Right forelimb (tissue), 1 donor: ENCODE measurements at regions not wholly inside any gene's neighbourhood (a gene's known extent, or its start where the extent isn't known, plus 50 kb on each side); places are given as distances from the start of the nearest gene placed in this dataset.
A peak's percentile ranks its signal among the peaks of the same experiment; 100 is the strongest.

Source experiments
- DNase-seq: peaks from one replicate; pipeline ENCODE4 v3.0.0-alpha.2; 2018

DNA sequence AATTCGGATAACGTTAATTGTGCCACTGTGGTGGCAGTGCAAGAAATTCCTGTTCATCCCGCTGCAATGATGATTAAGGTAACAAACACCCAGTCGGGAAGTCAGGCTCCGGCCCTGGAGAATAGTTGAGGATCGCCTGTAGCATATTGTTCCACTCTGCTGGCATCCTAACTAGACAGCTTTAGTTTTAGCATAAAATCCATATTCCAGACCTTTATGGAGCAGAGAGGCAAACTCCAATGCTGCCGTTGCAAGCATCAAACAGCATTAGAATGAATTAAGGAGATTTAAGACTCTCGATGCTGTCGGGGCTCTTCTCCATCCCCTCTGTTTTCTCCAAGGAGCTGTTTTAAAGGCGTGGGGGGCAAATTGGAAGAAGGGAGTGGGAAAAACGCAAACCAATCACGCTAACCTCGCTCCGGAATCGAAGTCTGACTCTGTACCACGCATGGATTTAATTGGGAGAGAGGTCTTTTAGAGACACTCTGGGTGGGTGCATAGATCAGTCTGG lies 660.4 kb downstream of the VRK1 start:
- no peak for DNase-seq

DNA sequence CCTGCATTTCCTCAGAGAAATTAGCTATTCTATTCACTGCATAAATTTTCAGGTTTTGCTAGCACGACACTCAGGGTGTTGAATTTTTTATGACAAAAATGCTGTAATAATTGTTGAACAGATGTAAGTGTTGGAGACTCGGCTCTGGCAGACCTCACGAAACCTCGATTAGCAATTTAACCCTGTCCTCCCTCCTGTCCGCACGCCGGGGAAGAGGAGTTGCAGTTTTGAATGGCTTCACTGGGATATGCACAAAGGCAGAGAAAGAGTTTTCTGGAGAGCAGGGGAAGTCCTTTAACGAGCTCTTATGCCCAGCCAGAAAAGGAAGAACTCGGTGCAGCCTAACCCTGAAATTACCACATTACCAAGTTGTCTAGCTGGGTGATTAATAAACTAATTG lies 661.1 kb downstream of the VRK1 start:
- DNase-seq, result no peak

DNA sequence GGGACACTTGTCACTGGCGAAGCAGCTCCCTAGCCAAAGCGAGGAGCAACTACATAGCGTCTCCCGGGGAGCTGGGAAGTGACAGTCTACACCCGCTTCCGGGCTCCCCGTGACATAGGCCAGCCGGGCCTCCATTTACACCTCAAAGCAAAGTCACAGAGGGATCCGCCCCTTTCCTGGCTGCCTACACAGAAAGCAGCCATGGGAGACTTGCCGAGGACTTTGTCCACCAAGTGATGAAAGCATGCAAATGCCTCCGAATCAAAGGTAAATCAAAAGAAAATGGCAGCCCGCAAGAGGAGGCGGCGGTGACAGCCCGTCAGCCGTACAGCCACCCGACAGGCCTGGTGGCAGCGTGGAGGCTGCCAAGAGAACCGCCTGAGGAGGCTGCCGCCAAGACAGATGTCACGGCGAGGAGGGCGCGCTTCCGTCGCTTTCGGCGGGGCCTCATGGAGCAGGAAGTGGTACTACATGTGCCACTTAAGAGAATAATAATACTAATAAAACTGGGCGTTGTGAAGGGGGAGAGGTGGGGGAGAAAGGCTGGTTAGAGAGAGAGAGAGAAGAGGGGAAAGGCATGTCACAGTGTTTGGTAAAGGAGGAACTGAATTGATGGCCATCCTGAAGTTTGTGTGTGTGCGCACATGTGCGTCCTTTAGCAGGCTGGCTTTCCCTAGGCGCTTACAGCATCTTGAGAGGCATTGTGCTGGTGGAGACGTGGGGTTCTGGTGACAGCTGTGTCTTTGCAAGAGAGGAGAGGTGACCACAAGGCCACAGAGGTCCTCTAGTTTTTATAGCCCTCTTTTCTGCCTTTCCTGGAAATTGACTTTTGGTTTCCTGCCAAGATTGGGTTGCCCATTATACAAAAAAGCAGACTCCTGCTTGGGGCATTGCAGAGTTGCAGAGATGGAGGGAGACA lies 661.7 kb downstream of the VRK1 start:
- DNase-seq, result peak; percentile 67

DNA sequence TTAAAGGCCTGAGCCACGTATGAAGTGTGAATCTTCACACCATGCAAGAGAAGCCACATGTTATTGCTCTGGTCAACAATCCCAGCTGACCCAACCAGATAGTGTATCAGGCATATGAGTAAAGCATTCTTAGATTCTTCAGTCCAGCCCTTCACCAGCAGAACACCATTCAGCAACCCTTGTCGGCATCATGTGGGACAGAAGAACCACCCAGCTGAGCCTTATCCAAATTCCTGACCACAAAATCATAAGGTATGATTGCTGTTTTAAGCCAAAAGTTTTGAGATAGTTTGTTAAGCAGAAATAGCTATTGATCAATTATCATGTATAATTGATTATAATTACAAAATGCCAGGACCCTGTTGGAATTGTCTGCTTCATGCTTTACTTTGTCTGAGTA lies 664.9 kb downstream of the VRK1 start:
- no peak for DNase-seq

DNA sequence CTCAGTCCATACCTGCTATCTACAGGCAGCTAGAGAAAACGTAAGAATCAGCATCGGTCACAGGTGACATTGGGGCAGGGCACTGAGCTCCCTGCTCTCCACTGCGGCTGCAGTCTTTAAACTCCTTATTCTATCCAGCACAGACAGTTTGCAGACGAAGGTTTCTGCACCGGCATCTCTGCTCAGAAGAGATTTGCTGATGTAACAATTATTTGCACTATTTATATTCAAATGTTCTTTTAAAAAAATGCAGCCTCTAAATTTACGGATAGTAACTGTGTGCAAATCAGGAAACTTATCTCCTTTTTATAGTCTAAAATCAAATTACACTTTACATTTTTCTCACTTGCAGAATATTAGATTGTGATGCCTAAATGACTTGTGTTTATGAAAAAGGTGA lies 671.0 kb downstream of the VRK1 start:
- no peak for DNase-seq

DNA sequence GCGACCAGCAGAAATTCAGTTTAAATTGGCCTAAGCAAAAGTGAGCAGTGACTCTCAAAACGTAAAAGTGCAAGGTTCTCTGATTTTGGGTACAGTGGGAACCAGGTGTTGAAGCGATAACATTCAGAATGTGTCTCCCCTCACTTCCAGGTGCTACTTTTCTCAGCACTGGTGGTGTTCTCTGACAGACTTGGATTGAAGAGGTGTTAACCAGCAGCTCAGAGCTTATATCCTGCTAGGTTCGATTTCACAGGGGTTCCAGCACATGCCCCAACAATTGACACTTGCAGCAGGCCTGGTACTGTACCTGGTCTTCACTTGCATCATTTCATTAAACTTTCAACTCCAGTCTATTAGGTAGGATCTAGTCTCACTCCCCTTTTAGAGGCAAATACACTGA lies 680.2 kb downstream of the VRK1 start:
- DNase-seq, result no peak

DNA sequence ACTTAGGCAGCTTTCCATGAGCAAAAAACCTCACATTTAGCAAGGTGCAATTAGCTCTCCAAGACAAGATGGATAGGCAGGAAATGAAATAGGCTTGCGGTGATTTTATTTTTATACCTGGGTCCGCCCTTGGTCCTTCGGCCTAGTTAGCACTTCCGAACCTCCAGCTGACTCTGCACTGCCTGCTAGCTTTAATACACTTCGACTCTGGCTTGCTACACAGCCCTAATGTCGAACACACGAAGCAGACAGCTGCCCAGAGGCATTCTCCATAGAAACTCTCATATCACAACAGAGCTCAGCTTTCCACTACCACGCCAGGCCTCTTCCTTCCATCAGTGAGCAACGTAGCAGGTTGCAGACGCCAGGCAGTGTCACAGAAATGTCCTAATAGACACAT lies 688.0 kb downstream of the VRK1 start:
- DNase-seq, result no peak

DNA sequence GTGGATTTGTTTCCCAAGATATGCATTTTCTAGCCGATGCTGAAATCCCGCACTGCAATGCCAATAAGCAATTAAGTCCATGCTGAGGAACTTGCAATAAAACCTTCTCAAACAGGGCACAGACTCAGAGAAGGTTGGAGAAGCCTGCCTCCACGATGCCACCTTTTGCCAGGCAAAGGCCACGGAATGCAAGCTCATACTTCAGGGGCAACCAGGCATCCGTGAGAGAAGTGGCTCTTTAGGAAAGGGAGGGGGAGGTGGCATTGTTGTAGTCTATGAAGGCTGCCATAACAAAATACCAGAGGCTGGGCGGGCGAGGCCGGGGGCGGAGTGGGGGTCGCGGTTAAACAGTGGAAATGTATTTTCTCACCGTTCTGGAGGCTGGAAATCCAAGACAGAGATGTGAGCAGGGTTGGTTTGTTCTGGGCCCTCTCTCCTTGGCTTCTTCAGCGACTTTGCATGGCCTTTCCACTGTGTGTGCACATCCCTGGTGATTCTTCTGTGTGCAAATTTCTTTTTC lies 689.5 kb downstream of the VRK1 start:
- no peak for DNase-seq

DNA sequence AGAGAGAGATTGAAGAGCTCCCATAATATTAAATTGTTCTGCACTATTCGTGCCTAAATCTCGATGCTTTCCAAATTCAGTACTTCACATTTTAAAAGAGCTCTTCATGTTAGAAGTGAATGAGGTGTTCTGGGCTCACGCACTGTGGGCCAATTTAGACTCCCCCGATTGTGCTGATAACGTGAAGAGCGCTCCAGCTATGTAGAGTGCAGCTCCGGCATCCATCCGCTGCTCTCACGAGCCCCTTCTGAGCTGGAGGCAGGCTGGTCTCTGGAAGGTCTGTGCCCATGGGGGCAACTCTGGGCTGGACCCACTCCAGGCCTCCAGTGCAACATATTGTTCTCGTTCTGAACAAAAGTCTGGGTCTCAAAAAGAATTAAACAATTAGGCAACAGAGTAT lies 692.6 kb downstream of the VRK1 start:
- no peak for DNase-seq

DNA sequence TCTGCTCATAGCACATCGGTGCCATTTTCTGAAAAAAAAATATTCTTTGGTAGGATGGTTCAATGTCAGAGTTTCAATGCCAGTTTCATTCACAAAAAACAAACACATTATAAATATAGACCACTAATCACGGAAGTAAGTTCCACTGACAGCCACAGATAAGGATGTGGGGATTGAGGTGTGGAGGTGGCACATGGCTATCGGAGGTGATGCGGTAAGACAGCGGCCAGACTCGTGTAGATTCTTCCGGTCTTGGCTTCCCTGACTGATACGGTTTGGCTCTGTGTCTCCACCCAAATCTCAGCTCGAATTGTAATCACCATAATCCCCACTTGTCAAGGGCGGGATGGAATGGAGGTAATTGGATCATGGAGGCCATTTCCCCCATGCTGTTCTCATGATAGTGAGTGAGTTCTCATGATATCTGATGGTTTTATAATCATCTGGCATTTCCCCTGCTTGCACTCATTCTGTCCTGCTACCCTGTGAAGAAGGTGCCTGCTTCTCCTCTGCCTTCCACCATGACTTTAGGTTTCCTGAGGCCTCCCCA lies 693.4 kb downstream of the VRK1 start:
- DNase-seq, result no peak

DNA sequence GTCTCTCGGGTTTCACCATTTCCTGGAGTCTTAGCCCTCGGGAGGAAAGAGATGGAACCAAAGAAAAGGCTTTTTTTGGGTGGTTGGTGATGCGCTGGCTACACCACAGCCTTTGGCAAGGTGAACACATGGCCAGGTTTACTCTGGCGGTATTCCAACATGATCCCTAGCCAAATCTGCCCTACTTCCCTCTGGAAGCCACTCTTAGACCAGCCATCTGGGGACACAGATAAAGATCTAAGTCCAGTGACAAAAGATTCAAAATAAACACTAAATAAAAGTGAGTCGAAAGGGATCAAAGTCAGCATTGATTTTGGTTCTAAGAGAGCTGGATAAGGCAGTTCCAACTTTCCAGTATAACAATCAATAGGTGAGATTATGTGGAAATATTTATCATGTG lies 694.5 kb downstream of the VRK1 start:
- no peak for DNase-seq

DNA sequence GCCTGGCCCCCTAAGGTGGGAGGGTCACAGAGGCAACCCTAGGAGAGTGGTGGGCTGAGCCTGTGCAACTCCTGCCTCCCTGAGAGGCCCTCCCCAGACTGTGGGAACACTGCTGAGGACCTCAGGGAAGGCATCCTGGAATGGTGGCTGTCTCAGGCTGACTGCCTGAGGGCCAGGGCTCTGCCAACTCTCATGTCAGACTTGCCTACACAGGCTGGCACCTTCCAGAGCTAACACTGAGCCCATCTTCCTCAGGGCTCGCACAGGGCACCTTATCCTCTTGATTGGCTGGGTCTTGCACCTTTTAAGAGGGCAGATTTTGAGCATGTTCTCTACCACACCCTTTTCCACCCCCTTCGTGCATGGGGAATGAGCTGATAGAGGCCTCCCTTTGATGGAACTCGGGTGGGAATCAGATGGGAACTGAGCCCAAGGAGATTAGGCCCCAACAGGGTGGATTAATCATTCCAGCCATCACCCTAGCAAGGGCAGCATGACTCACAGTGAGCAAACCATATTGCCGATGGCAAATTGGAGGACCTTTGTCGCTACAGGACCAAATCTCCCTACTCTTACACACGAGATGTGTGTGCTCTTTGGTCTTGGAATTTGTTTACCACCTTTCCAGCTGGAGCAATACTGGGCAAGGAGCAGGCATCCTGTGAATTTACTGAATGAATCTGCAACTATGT lies 702.8 kb downstream of the VRK1 start:
- DNase-seq, result no peak

DNA sequence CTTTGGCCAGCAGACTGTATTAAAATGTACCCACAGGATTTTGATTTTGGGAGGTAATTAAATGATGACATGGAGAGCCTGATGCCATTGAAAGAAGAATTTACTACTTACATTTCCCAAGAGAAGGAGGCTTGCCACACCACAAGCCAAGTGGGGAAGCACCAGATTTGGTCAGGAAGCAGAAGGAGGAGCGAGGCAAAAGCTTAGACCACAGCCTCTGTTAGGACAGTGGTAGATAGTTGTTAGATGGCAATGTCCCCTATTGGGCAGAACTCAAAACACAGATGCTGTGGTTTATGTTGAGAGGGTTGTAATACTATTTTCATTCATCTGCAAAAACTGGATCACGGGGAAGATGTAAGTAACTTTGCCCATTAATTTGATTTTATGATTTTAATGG lies 709.4 kb downstream of the VRK1 start:
- DNase-seq, result no peak

DNA sequence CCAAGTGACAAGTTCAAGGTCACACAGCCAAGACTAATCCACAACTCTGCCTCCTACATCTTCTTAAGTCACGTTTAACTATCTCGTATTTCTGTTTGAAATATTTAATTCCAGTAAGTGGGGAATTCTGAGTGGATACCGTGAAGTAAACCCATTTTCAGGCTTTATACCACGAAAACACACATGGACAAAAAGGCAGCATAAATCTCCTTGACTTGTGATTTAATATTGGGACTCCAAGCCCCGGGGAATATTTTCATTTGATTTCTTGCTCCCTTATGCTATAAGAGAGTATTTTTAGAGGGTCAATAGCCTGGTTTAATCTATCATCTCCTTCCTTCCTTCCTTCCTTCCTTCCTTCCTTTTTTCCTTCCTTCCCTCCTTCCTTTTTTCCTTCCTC lies 716.7 kb downstream of the VRK1 start:
- no peak for DNase-seq

DNA sequence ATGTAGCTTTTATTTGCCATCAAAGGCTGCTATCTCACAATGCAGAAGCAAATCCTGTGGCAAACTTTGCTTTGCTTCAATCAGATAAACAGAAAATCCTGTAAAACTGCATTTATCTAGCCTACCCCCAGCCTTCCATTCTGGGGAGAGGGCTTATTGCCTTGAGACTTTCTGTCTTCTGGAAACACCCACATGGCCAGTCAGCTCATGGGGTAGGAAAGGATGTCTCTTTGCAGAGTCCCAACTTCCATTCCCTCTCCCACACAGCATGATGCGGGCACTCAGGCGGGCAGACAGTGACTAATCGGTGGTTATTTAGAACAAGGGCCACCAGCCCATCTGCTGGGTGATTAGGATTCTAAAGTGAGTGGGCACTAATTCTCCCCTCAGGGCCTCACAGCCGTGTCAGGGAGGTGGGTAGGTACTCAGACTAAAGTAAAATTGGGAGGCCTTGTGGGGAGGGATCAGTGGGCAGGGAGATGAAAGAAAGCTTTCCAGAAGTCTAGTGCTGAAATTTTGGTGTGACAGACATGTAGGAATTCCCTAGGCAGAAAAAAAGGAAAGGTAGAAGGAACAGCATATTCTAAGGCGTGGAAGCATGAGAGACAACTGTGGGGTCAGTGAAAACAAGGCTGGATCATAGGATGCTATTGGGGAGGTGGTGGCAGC lies 720.5 kb downstream of the VRK1 start:
- no peak for DNase-seq

DNA sequence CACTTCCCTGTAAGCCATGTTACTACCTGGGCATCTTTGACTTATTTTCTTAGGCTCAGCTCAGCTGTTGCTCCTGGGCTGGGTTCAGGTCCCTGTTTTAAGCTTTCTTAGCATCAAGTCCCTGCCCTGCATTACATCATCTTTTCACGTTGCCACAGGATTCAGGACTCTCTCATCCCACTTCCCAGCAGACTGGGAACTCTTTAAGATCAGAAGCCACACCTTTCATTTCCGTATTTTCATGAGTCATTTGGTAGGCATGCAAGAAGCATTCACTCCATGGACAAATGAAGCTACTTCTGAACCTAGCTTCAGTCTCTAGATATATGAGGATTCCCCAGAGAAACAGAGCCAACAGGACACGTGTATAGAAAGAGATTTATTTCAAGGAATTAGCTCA lies 726.8 kb downstream of the VRK1 start:
- DNase-seq, result no peak

DNA sequence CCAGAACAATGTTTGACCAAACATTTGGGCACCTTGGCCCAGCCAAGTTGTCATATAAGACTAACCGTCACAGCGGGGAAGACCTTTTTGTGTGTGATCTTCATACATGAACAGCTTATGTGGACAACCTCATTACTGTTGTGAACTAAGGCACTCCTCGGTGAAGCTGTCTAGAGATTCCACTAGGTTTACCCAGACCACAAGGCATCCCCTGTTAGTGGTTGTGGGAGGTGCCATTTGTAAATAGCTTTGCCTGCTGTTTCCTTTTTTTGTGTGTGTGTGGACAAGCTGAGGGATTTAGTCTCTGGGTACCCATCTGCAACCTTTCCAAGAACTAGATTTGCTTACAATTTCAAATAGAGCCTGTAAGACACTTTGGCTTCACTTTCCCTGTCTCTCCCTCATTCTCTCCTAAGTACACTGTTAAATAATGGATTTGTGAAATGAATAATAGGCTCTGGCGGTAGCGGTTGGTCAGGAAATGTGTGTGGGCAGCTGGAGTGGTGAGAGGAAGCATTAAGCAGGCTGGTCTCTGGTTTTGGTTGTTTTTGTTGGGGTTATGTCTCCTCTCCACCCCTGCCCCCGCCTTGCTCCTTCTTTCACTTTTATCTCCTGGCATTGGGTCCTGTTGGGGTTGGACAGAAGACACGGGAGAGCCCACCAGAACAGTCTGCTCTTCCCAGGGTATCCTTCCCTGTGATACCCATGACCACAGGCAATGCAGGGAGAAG lies 727.6 kb downstream of the VRK1 start:
- DNase-seq, result no peak

DNA sequence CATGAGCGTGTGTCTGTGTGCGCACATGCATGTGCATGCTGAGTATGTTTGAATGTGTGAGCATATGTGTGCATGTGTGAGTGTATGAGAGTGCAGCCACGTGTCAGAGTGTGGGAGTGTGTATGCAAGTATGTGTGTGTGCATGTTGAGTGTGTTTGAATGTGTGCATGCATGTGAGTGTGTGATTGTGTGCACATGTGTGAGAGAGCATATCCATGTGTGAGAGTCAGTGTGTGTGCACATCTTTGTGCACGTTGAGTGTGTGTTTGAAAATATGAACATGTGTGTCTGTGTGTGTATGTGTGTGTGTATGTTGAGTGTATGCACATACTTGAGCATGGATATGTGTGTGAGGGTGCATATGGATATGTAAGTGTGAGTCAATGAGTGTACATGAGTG lies 730.8 kb downstream of the VRK1 start:
- no peak for DNase-seq

DNA sequence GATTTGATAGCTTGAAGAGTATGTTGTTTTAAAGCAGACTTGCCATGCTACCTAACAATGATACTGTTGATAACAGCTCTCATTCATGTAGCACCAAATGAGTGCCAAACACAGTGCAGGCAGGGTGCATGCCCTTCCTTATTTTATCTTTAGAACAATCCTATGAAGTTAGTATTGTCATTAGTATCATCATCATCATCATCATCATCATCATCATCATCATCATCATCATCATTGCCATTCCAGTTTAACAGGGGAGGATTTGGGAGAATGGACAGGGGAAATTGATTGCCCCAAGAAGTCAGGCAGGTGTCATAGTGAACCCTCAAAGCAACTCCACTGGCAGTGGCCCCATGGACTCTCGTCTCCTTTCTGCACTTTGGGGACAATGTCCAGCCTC lies 734.9 kb downstream of the VRK1 start:
- DNase-seq, result no peak

DNA sequence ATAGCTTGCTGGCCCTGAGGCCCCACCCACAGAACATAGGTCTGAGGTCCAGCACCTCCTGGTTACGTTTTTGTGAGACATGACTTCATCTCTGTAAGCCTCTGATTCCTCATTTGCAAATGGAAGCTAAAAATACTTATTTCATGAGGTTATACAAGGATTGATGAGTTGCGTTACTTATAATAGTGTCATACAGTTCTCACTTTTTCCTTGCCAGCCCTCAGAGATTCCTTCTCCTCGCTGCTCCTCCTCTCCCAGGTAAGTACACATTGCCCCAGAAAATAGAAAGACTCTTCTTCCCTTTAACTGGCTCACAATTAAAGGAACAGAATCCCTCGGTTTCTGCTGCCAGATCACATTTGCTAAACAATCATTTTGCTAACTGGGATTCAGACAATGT lies 739.2 kb downstream of the VRK1 start:
- DNase-seq, result no peak

DNA sequence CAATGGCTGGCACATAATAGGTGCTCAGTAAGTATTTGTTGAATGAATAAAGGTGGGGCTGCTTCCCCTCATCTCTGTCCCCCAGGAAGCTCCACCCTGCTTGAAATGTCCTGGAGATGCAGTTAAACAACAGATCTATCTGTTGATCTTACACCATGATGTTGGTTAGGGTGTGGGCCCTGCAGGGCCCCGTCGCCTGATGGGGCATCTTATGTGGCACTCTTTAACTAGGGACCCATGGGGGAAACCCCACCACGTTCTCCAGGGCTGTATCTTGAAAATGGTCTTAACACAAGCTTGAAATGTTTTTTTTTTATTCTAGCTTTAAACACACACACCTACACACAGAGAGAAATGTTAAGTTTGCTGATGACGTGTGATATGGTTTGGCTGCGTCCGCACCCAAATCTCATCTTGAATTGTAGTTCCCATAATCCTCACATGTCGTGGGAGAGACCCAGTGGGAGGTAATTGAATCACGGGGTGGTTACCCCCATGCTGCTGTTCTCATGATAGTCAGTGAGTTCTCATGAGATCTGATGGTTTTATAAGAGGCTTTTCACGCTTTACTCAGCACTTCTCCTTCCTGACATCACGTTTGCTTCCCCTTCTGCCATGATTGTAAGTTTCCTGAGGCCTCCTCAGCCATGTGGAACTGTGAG lies 741.7 kb downstream of the VRK1 start:
- no peak for DNase-seq

DNA sequence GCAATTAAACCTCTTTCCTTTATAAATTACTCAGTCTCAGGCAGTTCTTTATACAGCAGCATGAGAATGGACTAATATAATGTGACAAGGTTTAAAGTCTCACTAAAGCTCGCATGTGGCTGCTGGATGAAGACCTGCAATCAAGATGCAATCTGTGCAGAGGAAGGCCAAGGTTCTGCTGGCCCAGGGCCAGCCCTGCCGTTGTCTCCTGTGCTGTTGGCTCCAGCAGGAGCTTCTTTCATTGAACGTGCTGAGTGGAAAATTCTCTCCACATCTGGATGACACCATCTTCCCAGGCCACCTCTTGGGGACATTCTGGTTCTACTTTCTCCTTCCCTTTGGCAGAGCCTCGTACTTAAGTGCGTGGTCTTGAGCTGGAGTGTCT lies 742.2 kb downstream of the VRK1 start:
- no peak for DNase-seq
